Tibial nerve (tissue), 4 donors: ENCODE measurements at regions not wholly inside any gene's neighbourhood (a gene's known extent, or its start where the extent isn't known, plus 50 kb on each side); places are given as distances from the start of the nearest gene placed in this dataset.

ENCODE experiments used
- CTCF ChIP-seq, 5 experiments: fragments of 200-600 bp in 3 of 5; fragments of 450-650 bp in 2 of 5; sonication (generic) in 3 of 5; IDR thresholded peaks; one replicate each; pipeline ENCODE4 v1.5.1; 2016 to 2019; ENCODE audit warnings: antibody characterized with exemption in 5 of 5, mild to moderate bottlenecking in 3 of 5, moderate library complexity in 2 of 5
- EP300 ChIP-seq, 2 donors: sonication (generic); formaldehyde crosslinking; IDR thresholded peaks; one replicate each; pipeline ENCODE4 v1.6.1; 2017; ENCODE audit warnings: antibody characterized with exemption in 2 of 2, mild to moderate bottlenecking in 1 of 2
- POLR2A ChIP-seq, 2 donors: fragments of 450-650 bp; IDR thresholded peaks; one replicate each; pipeline ENCODE4 v1.6.1; 2017; ENCODE audit warnings: antibody characterized with exemption in 2 of 2, mild to moderate bottlenecking in 2 of 2, moderate library complexity in 2 of 2

GRCh38 chr13:90553159-90553558 is 794.3 kb upstream of the MIR17HG start:
- TF ChIP-seq CTCF (IDR thresholded peaks at IDR 0.05), result no peak
- no peak for TF ChIP-seq POLR2A (IDR thresholded peaks at IDR 0.05)
- TF ChIP-seq EP300 (IDR thresholded peaks at IDR 0.05), result no peak
